HAP-1 (cell line): ENCODE measurements at regions not wholly inside any gene's neighbourhood (a gene's known extent, or its start where the extent isn't known, plus 50 kb on each side); places are given as distances from the start of the nearest gene placed in this dataset.

ENCODE experiments used
- DNase-seq, 2 experiments: peaks; one replicate each; pipeline ENCODE4 v3.0.0-alpha.2; 2016 to 2020; ENCODE audit warnings: low spot score in 2 of 2
- H3K27me3 ChIP-seq: fragments of 250-450 bp; sonication (Bioruptor Pico); 2 replicates; pipeline ENCODE4 v1.5.1; 2020; ENCODE audit warnings: low read depth, mild to moderate bottlenecking, moderate library complexity
- H3K36me3 ChIP-seq: fragments of 250-450 bp; sonication (Bioruptor Pico); replicated peaks from 2 replicates; pipeline ENCODE4 v1.5.1; 2020; ENCODE audit warnings: mild to moderate bottlenecking
- H3K4me1 ChIP-seq: fragments of 250-450 bp; sonication (Bioruptor Pico); 2 replicates; pipeline ENCODE4 v1.5.1; 2020; ENCODE audit warnings: mild to moderate bottlenecking
- H3K4me3 ChIP-seq: fragments of 250-450 bp; sonication (Bioruptor Pico); 2 replicates; pipeline ENCODE4 v1.5.1; 2020; ENCODE audit warnings: mild to moderate bottlenecking, moderate library complexity
- H3K9me3 ChIP-seq: fragments of 250-450 bp; sonication (Bioruptor Pico); 2 replicates; pipeline ENCODE4 v1.5.1; 2020; ENCODE audit warnings: mild to moderate bottlenecking, moderate library complexity
- in situ Hi-C: fragments of 300-500 bp; cut with MboI; formaldehyde crosslinking; loops from 3 replicates; pipeline ENCODE4 v1.14.3; 2020; ENCODE audit warnings: low sequenced_read_pairs, inconsistent platforms, mixed read lengths

- no peaks in the 10 kb centered on the region for H3K27me3 ChIP-seq
- H3K9me3 ChIP-seq, result no peaks in the 10 kb centered on the region
- H3K36me3 ChIP-seq, result no peaks in the 10 kb centered on the region
- no peak overlapping the region for H3K4me3 ChIP-seq
- in situ Hi-C loops, result no loop called here
- H3K4me1 ChIP-seq, result no peaks in the 10 kb centered on the region
- DNase-seq, result no peak
These were observed 213.3 kb downstream of the SH3BP4 start for GRCh38 chr2:235165136-235165535.

GRCh38 chr2:235165631-235166030 lies 213.8 kb downstream of the SH3BP4 start:
- H3K27me3 ChIP-seq, result no peaks in the 10 kb centered on the region
- H3K36me3 ChIP-seq, result no peaks in the 10 kb centered on the region
- H3K4me1 ChIP-seq, result no peaks in the 10 kb centered on the region
- in situ Hi-C loops, result no loop called here
- no peak overlapping the region for H3K4me3 ChIP-seq
- no peaks in the 10 kb centered on the region for H3K9me3 ChIP-seq
- DNase-seq, result no peak

GRCh38 chr2:235168174-235168979 lies 216.6 kb downstream of the SH3BP4 start:
- no peak for DNase-seq
- Histone ChIP-seq H3K4me3 (no peak overlapping the region), H3K9me3 (no peaks in the 10 kb centered on the region), H3K27me3 (no peaks in the 10 kb centered on the region), H3K36me3 (no peaks in the 10 kb centered on the region), H3K4me1 (no peaks in the 10 kb centered on the region)
- in situ Hi-C loops, result no loop called here

- no peak for DNase-seq
- H3K36me3 ChIP-seq, result no peaks in the 10 kb centered on the region
- H3K4me3 ChIP-seq, result no peak overlapping the region
These were observed 218.2 kb downstream of the SH3BP4 start for GRCh38 chr2:235170016-235170415.

GRCh38 chr2:235170536-235171521 lies 219.0 kb downstream of the SH3BP4 start:
- no peaks in the 10 kb centered on the region for H3K9me3 ChIP-seq
- H3K27me3 ChIP-seq, result no peaks in the 10 kb centered on the region
- no peaks in the 10 kb centered on the region for H3K36me3 ChIP-seq
- DNase-seq, result peak; percentile 9 to 17
- no peak overlapping the region for H3K4me3 ChIP-seq
- in situ Hi-C loops, result no loop called here
- no peaks in the 10 kb centered on the region for H3K4me1 ChIP-seq

More at GRCh38 chr2:235170016-235170415, 218.2 kb downstream of the SH3BP4 start:
- no peaks in the 10 kb centered on the region for H3K9me3 ChIP-seq
- H3K4me1 ChIP-seq, result no peaks in the 10 kb centered on the region
- in situ Hi-C loops, result no loop called here
- no peaks in the 10 kb centered on the region for H3K27me3 ChIP-seq

GRCh38 chr2:235171550-235172031 lies 219.8 kb downstream of the SH3BP4 start:
- no peak overlapping the region for H3K4me3 ChIP-seq
- H3K9me3 ChIP-seq, result no peaks in the 10 kb centered on the region
- in situ Hi-C loops, result no loop called here
- H3K36me3 ChIP-seq, result no peaks in the 10 kb centered on the region
- H3K4me1 ChIP-seq, result no peaks in the 10 kb centered on the region
- DNase-seq, result no peak
- H3K27me3 ChIP-seq, result no peaks in the 10 kb centered on the region

- Histone ChIP-seq H3K4me1 (no peaks in the 10 kb centered on the region), H3K36me3 (no peaks in the 10 kb centered on the region), H3K27me3 (peaks cover 2% of the 10 kb centered on the region; the same call in 1 of the 2 replicates), H3K9me3 (no peaks in the 10 kb centered on the region; the same call in 1 of the 2 replicates), H3K4me3 (no peak overlapping the region)
- in situ Hi-C loops, result no loop called here
- no peak for DNase-seq
These were observed 228.8 kb downstream of the SH3BP4 start for GRCh38 chr2:235180642-235181041.

GRCh38 chr2:235183786-235184185 lies 232.0 kb downstream of the SH3BP4 start:
- Histone ChIP-seq H3K9me3 (no peaks in the 10 kb centered on the region; the same call in 1 of the 2 replicates), H3K36me3 (no peaks in the 10 kb centered on the region), H3K4me3 (no peak overlapping the region), H3K4me1 (no peaks in the 10 kb centered on the region), H3K27me3 (peaks cover 2% of the 10 kb centered on the region; the same call in 1 of the 2 replicates)
- DNase-seq, result no peak
- in situ Hi-C loops, result no loop called here

GRCh38 chr2:235187806-235188205 lies 236.0 kb downstream of the SH3BP4 start:
- Histone ChIP-seq H3K9me3 (no peaks in the 10 kb centered on the region; the same call in 1 of the 2 replicates), H3K36me3 (no peaks in the 10 kb centered on the region), H3K27me3 (0 out of 2 replicates have a peak, but pooled peaks cover 2% of the 10 kb centered on the region), H3K4me3 (no peak overlapping the region), H3K4me1 (no peaks in the 10 kb centered on the region)
- DNase-seq, result no peak
- in situ Hi-C loops, result no loop called here

- in situ Hi-C loops, result no loop called here
- H3K4me3 ChIP-seq, result no peak overlapping the region
- no peaks in the 10 kb centered on the region for H3K9me3 ChIP-seq
- no peak for DNase-seq
- H3K4me1 ChIP-seq, result no peaks in the 10 kb centered on the region
- H3K36me3 ChIP-seq, result no peaks in the 10 kb centered on the region
- H3K27me3 ChIP-seq, result 0 out of 2 replicates have a peak, but pooled peaks cover 2% of the 10 kb centered on the region
These were observed 239.7 kb downstream of the SH3BP4 start for GRCh38 chr2:235191486-235191885.

- Histone ChIP-seq H3K9me3 (no peaks in the 10 kb centered on the region), H3K36me3 (no peaks in the 10 kb centered on the region), H3K4me3 (no peak overlapping the region), H3K27me3 (0 out of 2 replicates have a peak, but pooled peaks cover 2% of the 10 kb centered on the region), H3K4me1 (no peaks in the 10 kb centered on the region)
- no peak for DNase-seq
- in situ Hi-C loops, result no loop called here
These were observed 240.2 kb downstream of the SH3BP4 start for GRCh38 chr2:235191978-235192377.

GRCh38 chr2:235194351-235194750 lies 242.5 kb downstream of the SH3BP4 start:
- no peak for DNase-seq
- H3K4me1 ChIP-seq, result no peaks in the 10 kb centered on the region
- in situ Hi-C loops, result no loop called here
- no peak overlapping the region for H3K4me3 ChIP-seq
- 0 out of 2 replicates have a peak, but pooled peaks cover 2% of the 10 kb centered on the region for H3K27me3 ChIP-seq
- no peaks in the 10 kb centered on the region for H3K9me3 ChIP-seq
- H3K36me3 ChIP-seq, result no peaks in the 10 kb centered on the region

GRCh38 chr2:235194836-235195235 lies 243.0 kb downstream of the SH3BP4 start:
- no peak overlapping the region for H3K4me3 ChIP-seq
- no peak for DNase-seq
- in situ Hi-C loops, result no loop called here
- H3K27me3 ChIP-seq, result 0 out of 2 replicates have a peak, but pooled peaks cover 2% of the 10 kb centered on the region
- no peaks in the 10 kb centered on the region for H3K4me1 ChIP-seq
- no peaks in the 10 kb centered on the region for H3K9me3 ChIP-seq
- H3K36me3 ChIP-seq, result no peaks in the 10 kb centered on the region
